Esophagus squamous epithelium (tissue), 5 donors: ENCODE measurements at regions not wholly inside any gene's neighbourhood (a gene's known extent, or its start where the extent isn't known, plus 50 kb on each side); places are given as distances from the start of the nearest gene placed in this dataset.

Experiments
- DNase-seq: peaks from one replicate; lab custom pipeline; 2025; lab: John Stamatoyannopoulos, UW
- H3K27ac ChIP-seq, 4 donors: fragments of 200-600 bp; sonication (generic); one replicate each; pipeline ENCODE4 v1.5.1; 2016 to 2019; ENCODE audit warnings: mild to moderate bottlenecking in 1 of 4
- H3K27me3 ChIP-seq, 4 donors: fragments of 200-600 bp; sonication (generic); 1 replicate in 3 of 4; 2 replicates in 1 of 4; pipeline versions ENCODE4 v1.5.1 to v1.6.0; 2017 to 2021; ENCODE audit warnings: antibody characterized with exemption in 1 of 4
- H3K36me3 ChIP-seq, 3 donors: fragments of 200-600 bp; sonication (generic); one replicate each; pipeline ENCODE4 v1.5.1; 2016 to 2019
- H3K4me1 ChIP-seq, 3 donors: fragments of 200-600 bp; sonication (generic); one replicate each; pipeline ENCODE4 v1.5.1; 2017 to 2019
- H3K4me3 ChIP-seq, 4 donors: fragments of 200-600 bp; sonication (generic); 1 replicate in 3 of 4; 2 replicates in 1 of 4; pipeline ENCODE4 v1.5.1; 2016 to 2019; ENCODE audit warnings: mild to moderate bottlenecking in 2 of 4, moderate library complexity in 1 of 4
- H3K9me3 ChIP-seq, 3 donors: fragments of 200-600 bp; sonication (generic); one replicate each; pipeline ENCODE4 v1.5.1; 2016 to 2019
- POLR2A ChIP-seq, 4 donors: fragments of 450-650 bp; IDR thresholded peaks; one replicate each; pipeline ENCODE4 v1.6.1; 2017; ENCODE audit warnings: antibody characterized with exemption in 4 of 4, mild to moderate bottlenecking in 4 of 4, moderate library complexity in 3 of 4
- WGBS, 2 donors: methylation state at CpG; one replicate each; pipeline ENCODE4 v1.1.5; 2018; 5-methylcytosine and 5-hydroxymethylcytosine counted together
- intact Hi-C: fragments of 100-400 bp; cut with DNase I; formaldehyde crosslinking; loops from one replicate; pipeline ENCODE4 v1.15.0; 2022
- TF ChIP-seq, protein P1 (sequence below), 6 experiments: fragments of 450-650 bp in 4 of 6; fragments of 200-600 bp in 2 of 6; sonication (generic) in 2 of 6; IDR thresholded peaks; one replicate each; pipeline ENCODE4 v1.5.1; 2016 to 2019; ENCODE audit warnings: antibody characterized with exemption in 6 of 6, mild to moderate bottlenecking in 4 of 6, moderate library complexity in 4 of 6
- donor health status: DM: yes; HTN: yes; CAD: no.

GRCh38 chr3:188037195-188037718 lies 116.7 kb upstream of the LPP start:
- no peaks in the 10 kb centered on the region for H3K9me3 ChIP-seq
- no peak for DNase-seq
- 48 to 49% methylated on average over 5 of the region's 5 CpGs for WGBS, 2 donors
- peak overlapping the region in 3 of 4 donors; percentile 47 to 75 (median 60) for H3K27ac ChIP-seq
- peaks cover 0 to 6% (median 0%) of the 10 kb centered on the region in 4 donors for H3K27me3 ChIP-seq
- no peak for TF ChIP-seq POLR2A (IDR thresholded peaks at IDR 0.05)
- TF ChIP-seq, protein P1, sequence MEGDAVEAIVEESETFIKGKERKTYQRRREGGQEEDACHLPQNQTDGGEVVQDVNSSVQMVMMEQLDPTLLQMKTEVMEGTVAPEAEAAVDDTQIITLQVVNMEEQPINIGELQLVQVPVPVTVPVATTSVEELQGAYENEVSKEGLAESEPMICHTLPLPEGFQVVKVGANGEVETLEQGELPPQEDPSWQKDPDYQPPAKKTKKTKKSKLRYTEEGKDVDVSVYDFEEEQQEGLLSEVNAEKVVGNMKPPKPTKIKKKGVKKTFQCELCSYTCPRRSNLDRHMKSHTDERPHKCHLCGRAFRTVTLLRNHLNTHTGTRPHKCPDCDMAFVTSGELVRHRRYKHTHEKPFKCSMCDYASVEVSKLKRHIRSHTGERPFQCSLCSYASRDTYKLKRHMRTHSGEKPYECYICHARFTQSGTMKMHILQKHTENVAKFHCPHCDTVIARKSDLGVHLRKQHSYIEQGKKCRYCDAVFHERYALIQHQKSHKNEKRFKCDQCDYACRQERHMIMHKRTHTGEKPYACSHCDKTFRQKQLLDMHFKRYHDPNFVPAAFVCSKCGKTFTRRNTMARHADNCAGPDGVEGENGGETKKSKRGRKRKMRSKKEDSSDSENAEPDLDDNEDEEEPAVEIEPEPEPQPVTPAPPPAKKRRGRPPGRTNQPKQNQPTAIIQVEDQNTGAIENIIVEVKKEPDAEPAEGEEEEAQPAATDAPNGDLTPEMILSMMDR (IDR thresholded peaks at IDR 0.05), result peak in 5 of 6 experiments; percentile 30 to 48 (median 41)
- no peak overlapping the region for H3K4me3 ChIP-seq
- H3K36me3 ChIP-seq, result no peaks in the 10 kb centered on the region
- H3K4me1 ChIP-seq, result peaks cover 8 to 36% (median 13%) of the 10 kb centered on the region in 3 donors
- intact Hi-C loops, result no loop called here

- TF ChIP-seq, protein P1 (IDR thresholded peaks at IDR 0.05), result no peak
- no peak for TF ChIP-seq POLR2A (IDR thresholded peaks at IDR 0.05)
- intact Hi-C loops, result no loop called here
- Histone ChIP-seq H3K4me1 (peaks cover 8 to 36% (median 13%) of the 10 kb centered on the region in 3 donors), H3K4me3 (no peak overlapping the region), H3K9me3 (no peaks in the 10 kb centered on the region), H3K27ac (peak overlapping the region in 1 of 4 donors; percentile 75), H3K27me3 (peaks cover 0 to 14% (median 0%) of the 10 kb centered on the region in 4 donors), H3K36me3 (no peaks in the 10 kb centered on the region)
- 69 to 76% methylated on average over 5 to 6 of the region's 6 CpGs for WGBS, 2 donors
- DNase-seq, result no peak
Measured at GRCh38 chr3:188037965-188038581, 115.9 kb upstream of the LPP start.

DNA sequence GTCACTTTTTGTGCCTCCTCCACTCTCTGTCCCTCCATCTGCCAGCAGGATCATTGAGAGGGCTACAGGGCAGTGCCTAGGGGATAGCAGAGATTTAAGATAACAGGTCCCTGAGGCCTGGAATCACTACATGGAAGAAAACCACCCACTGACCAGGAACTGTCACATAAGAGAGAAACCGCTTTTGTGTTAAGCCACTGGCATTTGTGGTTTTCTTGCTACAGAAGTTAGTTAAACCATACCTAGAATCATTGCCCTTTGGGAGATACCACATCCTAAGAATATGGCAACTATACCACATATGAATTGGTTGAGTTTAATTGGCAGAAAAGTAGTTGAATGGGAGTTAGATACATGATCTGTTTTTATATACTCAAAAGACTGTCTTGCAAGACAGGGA lies 112.8 kb upstream of the LPP start:
- Histone ChIP-seq H3K27me3 (peaks cover 0 to 23% (median 0%) of the 10 kb centered on the region in 4 donors), H3K9me3 (no peaks in the 10 kb centered on the region), H3K27ac (no peak overlapping the region), H3K4me1 (peaks cover 8 to 32% (median 13%) of the 10 kb centered on the region in 3 donors), H3K36me3 (no peaks in the 10 kb centered on the region), H3K4me3 (no peak overlapping the region)
- no peak for TF ChIP-seq POLR2A (IDR thresholded peaks at IDR 0.05)
- TF ChIP-seq, protein P1 (IDR thresholded peaks at IDR 0.05), result no peak
- DNase-seq, result no peak
- intact Hi-C loops, result no loop called here
- 47 to 83% methylated on average over 1 of the region's 1 CpG for WGBS, 2 donors

DNA sequence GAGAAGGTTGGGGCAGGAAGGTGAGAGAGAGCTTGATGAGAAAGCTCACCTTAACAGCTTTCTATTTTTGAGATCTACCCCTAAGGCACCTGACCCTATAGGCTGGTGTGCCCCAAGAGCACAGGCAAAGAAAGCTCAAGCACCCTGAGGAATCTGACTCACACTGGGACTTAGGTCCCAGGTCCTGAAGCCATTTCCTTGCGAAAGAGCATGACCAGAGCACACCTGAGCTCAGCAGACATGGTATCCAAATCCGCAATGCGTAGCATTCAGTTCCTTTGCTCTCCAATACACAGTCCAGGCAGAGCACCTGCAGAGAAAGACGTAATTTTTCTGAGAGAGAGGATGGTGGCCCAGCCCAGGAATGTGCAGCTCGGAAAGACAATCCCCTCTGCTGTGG lies 112.1 kb upstream of the LPP start:
- no peak for TF ChIP-seq POLR2A (IDR thresholded peaks at IDR 0.05)
- TF ChIP-seq, protein P1 (IDR thresholded peaks at IDR 0.05), result no peak
- no peak for DNase-seq
- H3K4me1 ChIP-seq, result peaks cover 8 to 25% (median 9%) of the 10 kb centered on the region in 3 donors
- 95 to 100% methylated on average over 4 to 5 of the region's 5 CpGs for WGBS, 2 donors
- no peaks in the 10 kb centered on the region for H3K9me3 ChIP-seq
- no peak overlapping the region for H3K4me3 ChIP-seq
- intact Hi-C loops, result no loop called here
- no peaks in the 10 kb centered on the region for H3K36me3 ChIP-seq
- no peak overlapping the region for H3K27ac ChIP-seq
- H3K27me3 ChIP-seq, result peaks cover 0 to 27% (median 0%) of the 10 kb centered on the region in 4 donors

DNA sequence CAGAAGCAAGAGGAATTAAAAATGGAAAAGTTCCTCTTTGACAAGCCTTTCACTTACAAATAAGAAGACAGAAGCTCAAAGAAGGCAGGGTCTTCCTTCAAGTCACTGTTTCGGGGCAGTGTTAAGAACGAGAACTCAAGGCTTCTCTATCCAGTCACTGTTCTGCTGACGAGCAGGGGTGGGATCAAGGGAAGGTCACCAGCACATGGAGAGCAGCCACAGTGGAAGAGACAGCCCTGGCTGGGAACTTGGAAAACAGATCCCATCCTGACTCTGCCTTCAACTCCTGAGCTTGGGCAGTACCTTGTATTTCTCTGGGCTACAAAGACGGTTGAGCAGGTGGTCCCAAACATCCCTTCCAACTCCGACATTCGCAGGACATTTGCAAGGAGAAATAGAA lies 111.5 kb upstream of the LPP start:
- no peaks in the 10 kb centered on the region for H3K9me3 ChIP-seq
- no peak for DNase-seq
- intact Hi-C loops, result no loop called here
- H3K27me3 ChIP-seq, result peaks cover 0 to 28% (median 0%) of the 10 kb centered on the region in 4 donors
- H3K4me1 ChIP-seq, result peaks cover 3 to 19% (median 5%) of the 10 kb centered on the region in 3 donors
- WGBS, 2 donors, result 85 to 91% methylated on average over 5 to 6 of the region's 6 CpGs
- H3K4me3 ChIP-seq, result no peak overlapping the region
- H3K27ac ChIP-seq, result no peak overlapping the region
- no peaks in the 10 kb centered on the region for H3K36me3 ChIP-seq
- TF ChIP-seq, protein P1 (IDR thresholded peaks at IDR 0.05), result no peak
- TF ChIP-seq POLR2A (IDR thresholded peaks at IDR 0.05), result no peak
